Epithelial cell of proximal tubule (primary cell): ENCODE measurements at regions not wholly inside any gene's neighbourhood (a gene's known extent, or its start where the extent isn't known, plus 50 kb on each side); places are given as distances from the start of the nearest gene placed in this dataset.

ENCODE experiments used
- DNase-seq: peaks from one replicate; pipeline ENCODE4 v3.0.0-alpha.2; 2011; ENCODE audit warnings: low read depth
- H3K4me3 ChIP-seq: 2 replicates; pipeline ENCODE4 v1.5.1; 2011; ENCODE audit warnings: low read depth, mild to moderate bottlenecking, low read length
- CTCF ChIP-seq: conservative IDR thresholded peaks from 2 replicates; pipeline ENCODE4 v1.5.1; 2012; ENCODE audit warnings: low read depth, mild to moderate bottlenecking, low read length

DNA sequence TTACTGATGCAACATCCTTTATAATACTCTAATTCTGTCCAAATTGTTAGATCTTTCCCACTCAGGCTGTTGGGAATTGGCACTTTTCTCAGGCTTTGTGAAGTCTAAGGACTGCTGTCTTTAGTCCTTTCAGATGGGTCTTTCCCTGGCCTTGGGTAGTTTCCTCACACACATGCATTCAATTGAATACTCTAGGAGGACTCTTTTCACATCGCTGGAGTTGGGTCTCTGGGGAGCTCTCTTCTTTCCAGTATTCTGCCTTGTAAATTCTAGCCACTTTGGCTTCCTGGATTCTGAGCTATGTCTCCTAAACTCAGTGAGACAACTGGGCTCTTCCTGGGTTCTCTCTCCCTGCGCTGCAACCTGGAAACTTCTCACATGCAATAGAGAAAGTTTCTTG, 215.5 kb downstream of the SNX18 start:
- no peak for DNase-seq
- no peak overlapping the region for H3K4me3 ChIP-seq
- no peak for TF ChIP-seq CTCF

GRCh38 chr5:54732108-54732507, 214.5 kb downstream of the SNX18 start:
- TF ChIP-seq CTCF = no peak
- H3K4me3 ChIP-seq = no peak overlapping the region
- no peak for DNase-seq

GRCh38 chr5:54728588-54728915, 211.0 kb downstream of the SNX18 start:
- no peak for TF ChIP-seq CTCF
- DNase-seq = no peak
- no peak overlapping the region for H3K4me3 ChIP-seq

GRCh38 chr5:54727874-54728587, 210.5 kb downstream of the SNX18 start:
- no peak for TF ChIP-seq CTCF
- H3K4me3 ChIP-seq = no peak overlapping the region
- no peak for DNase-seq

DNA sequence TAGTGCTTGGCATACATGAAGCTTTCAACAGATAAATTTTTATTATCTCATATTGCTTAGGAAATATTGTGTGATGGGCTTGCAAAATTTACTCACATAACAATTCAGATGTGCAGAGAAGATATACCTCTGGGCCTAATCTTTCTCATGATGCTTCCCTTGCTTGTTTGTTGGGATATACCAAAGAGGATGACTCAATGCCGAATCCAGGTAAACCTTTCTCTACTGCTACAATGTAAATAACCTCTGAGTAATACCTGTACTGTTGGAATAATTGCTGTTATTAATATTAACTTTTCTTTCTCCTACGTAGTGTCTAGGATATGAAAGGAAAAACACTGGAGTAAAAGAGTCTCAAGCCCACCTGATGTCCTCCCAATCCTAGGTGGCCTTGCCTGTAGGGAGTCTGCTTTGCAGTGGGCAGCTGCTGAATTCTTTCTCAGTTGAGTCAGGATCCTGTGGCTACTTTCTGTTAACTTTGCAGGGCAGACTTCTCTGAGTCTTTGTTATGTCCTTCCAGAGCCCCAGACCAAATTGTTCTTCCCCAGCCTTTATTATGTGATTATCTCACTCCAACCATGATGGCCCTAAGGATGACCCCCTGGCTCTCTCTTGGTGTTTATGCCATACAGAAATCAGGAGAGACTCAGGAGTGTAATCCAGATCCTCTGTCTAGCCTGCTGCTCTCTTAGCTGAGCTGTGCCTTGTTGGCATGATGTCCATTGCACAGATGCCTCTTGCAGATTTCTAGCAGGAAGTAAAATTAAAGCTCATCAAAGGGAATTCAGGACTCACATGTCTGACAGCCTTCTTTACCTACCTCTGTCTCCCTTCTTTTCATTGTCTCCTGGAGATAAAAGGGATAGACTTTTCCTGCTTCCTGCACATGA, 208.1 kb downstream of the SNX18 start:
- no peak for DNase-seq
- no peak overlapping the region for H3K4me3 ChIP-seq
- no peak for TF ChIP-seq CTCF

DNA sequence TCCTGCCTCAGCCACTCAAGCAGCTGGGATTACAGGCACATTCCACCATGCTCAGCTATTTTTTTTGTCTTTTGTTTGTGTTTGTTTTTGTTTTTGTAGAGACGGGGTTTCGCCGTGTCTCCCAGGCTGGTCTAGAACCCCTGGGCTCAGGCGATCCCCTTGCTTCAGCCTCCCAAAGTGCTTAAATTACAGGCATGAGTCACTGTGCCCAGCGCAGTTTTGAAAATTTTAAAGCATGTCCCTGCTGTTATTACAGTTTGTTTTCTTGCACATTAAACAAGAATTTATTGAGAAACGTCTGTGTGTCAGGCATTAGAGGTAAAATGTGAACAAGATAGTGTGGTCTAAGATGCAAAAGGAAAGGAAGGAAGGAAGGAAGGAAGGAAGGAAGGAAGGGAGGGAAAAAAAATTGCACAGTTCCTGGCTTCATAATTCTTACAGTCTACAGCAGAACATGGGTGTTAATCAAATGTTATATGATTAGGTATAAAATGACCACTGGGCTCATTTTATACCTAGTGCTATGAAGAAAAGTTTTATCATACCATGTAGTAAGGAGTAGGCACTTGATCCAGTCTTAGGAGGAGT, 205.4 kb downstream of the SNX18 start:
- no peak overlapping the region for H3K4me3 ChIP-seq
- no peak for TF ChIP-seq CTCF
- DNase-seq = no peak
